ENCODE measurements at regions not wholly inside any gene's neighbourhood (a gene's known extent, or its start where the extent isn't known, plus 50 kb on each side); places are given as distances from the start of the nearest gene placed in this dataset.
"Not testable (repeated sequence)": the region's sequence is repeated elsewhere in the genome, so short reads cannot be mapped to it uniquely, and the experiment has no call there.

- no peak for DNase-seq
Measured at GRCh38 chr10:109727436-109727835, 195.9 kb downstream of the XPNPEP1 start.

- no peak for DNase-seq
Measured at GRCh38 chr10:109726473-109726872, 196.8 kb downstream of the XPNPEP1 start.

GRCh38 chr10:109723305-109723704 lies 200.0 kb downstream of the XPNPEP1 start:
- DNase-seq = no peak

GRCh38 chr10:109721453-109722064 lies 201.8 kb downstream of the XPNPEP1 start:
- DNase-seq = no peak

GRCh38 chr10:109706026-109706560 lies 217.2 kb downstream of the XPNPEP1 start:
- DNase-seq = no peak

- no peak for DNase-seq
Measured at GRCh38 chr10:109701633-109702215, 221.6 kb downstream of the XPNPEP1 start.

GRCh38 chr10:109698882-109699664 lies 224.2 kb downstream of the XPNPEP1 start:
- no peak for DNase-seq

- DNase-seq = no peak
Measured at GRCh38 chr10:109698086-109698485, 225.2 kb downstream of the XPNPEP1 start.

GRCh38 chr10:109696981-109697775 lies 226.1 kb downstream of the XPNPEP1 start:
- no peak for DNase-seq

- no peak for DNase-seq
Measured at GRCh38 chr10:109696462-109696861, 226.8 kb downstream of the XPNPEP1 start.

- no peak for DNase-seq
Measured at GRCh38 chr10:109695988-109696387, 227.3 kb downstream of the XPNPEP1 start.

GRCh38 chr10:109689785-109690184 lies 233.5 kb downstream of the XPNPEP1 start:
- DNase-seq = no peak

- DNase-seq = no peak
Measured at GRCh38 chr10:109679478-109679877, 243.8 kb downstream of the XPNPEP1 start.

GRCh38 chr10:109678857-109679256 lies 244.5 kb downstream of the XPNPEP1 start:
- DNase-seq = no peak

- DNase-seq = no peak
Measured at GRCh38 chr10:109676703-109677102, 246.6 kb downstream of the XPNPEP1 start.

- DNase-seq = no peak
Measured at GRCh38 chr10:109668703-109669102, 254.6 kb downstream of the XPNPEP1 start.

- no peak for DNase-seq
Measured at GRCh38 chr10:109668154-109668665, 255.1 kb downstream of the XPNPEP1 start.

- DNase-seq = no peak
Measured at GRCh38 chr10:109665321-109665720, 258.0 kb downstream of the XPNPEP1 start.

- no peak for DNase-seq
Measured at GRCh38 chr10:109664554-109664953, 258.8 kb downstream of the XPNPEP1 start.

GRCh38 chr10:109663122-109663521 lies 260.2 kb downstream of the XPNPEP1 start:
- no peak for DNase-seq

GRCh38 chr10:109652612-109653011 lies 270.7 kb downstream of the XPNPEP1 start:
- DNase-seq = not testable (repeated sequence)

GRCh38 chr10:109650228-109650627 lies 273.1 kb downstream of the XPNPEP1 start:
- DNase-seq = no peak

- DNase-seq = no peak
Measured at GRCh38 chr10:109647627-109648026, 275.7 kb downstream of the XPNPEP1 start.

All from CD4-positive, alpha-beta T cell treated with Interleukin-21 for 1 hour (primary cell).